CD4-positive, alpha-beta T cell (primary cell): ENCODE measurements at regions not wholly inside any gene's neighbourhood (a gene's known extent, or its start where the extent isn't known, plus 50 kb on each side); places are given as distances from the start of the nearest gene placed in this dataset.

ENCODE experiments used
- ATAC-seq: fragments of 200-7000 bp; cut with Tn5 transposase; one replicate; pipeline ENCODE4 v1.10.0; 2022; ENCODE audit warnings: mild to moderate bottlenecking; ENCODE audit not compliant: poor library complexity
- CTCF ChIA-PET: fragments of 350-600 bp; sonication (Branson Sonifier 250); formaldehyde crosslinking; loops from one replicate; lab custom pipeline; 2021; ENCODE audit warnings: antibody characterized with exemption, inconsistent platforms; lab: Charles Lee
- POLR2A ChIA-PET: fragments of 350-600 bp; sonication (Branson Sonifier 250); formaldehyde crosslinking; loops from one replicate; lab custom pipeline; 2021; ENCODE audit warnings: antibody characterized with exemption, inconsistent platforms; lab: Charles Lee
- DNase-seq, 14 experiments: peaks; one replicate each; pipeline ENCODE4 v3.0.0-alpha.2; 2013 to 2020; ENCODE audit warnings: mixed read lengths in 2 of 14
- H3K27ac ChIP-seq, 2 donors: one replicate each; pipeline versions ENCODE4 v1.5.1 to v1.7.0; 2013; ENCODE audit warnings: low read length in 2 of 2, low read depth in 1 of 2, mild to moderate bottlenecking in 1 of 2
- H3K27me3 ChIP-seq, 2 experiments: 1 replicate in 1 of 2; 2 replicates in 1 of 2; pipeline versions ENCODE4 v1.6.1 to v1.7.0; 2013; ENCODE audit warnings: low read length in 2 of 2, control low read depth in 1 of 2, mild to moderate bottlenecking in 1 of 2, moderate library complexity in 1 of 2; ENCODE audit not compliant: insufficient read depth in 2 of 2, control insufficient read depth in 1 of 2
- H3K36me3 ChIP-seq: one replicate; pipeline ENCODE4 v1.6.1; 2013; ENCODE audit warnings: low read length, control low read depth; ENCODE audit not compliant: insufficient read depth
- H3K4me1 ChIP-seq: one replicate; pipeline ENCODE4 v1.6.1; 2013; ENCODE audit warnings: low read length, control low read depth; ENCODE audit not compliant: insufficient read depth
- H3K4me3 ChIP-seq: one replicate; pipeline ENCODE4 v1.5.1; 2013; ENCODE audit warnings: mild to moderate bottlenecking, low read length, moderate library complexity
- H3K9me3 ChIP-seq, 2 experiments: 1 replicate in 1 of 2; 2 replicates in 1 of 2; pipeline versions ENCODE4 v1.6.1 to v1.7.0; 2013; ENCODE audit warnings: low read length in 2 of 2, mild to moderate bottlenecking in 2 of 2, control low read depth in 1 of 2, moderate library complexity in 1 of 2; ENCODE audit not compliant: control insufficient read depth in 1 of 2, insufficient read depth in 1 of 2
- H3K27ac Mint-ChIP-seq: one replicate; pipeline ENCODE4 v1.8.0; 2020; ENCODE audit warnings: mixed read lengths
- H3K27me3 Mint-ChIP-seq: one replicate; pipeline ENCODE4 v1.8.0; 2021; ENCODE audit warnings: mixed read lengths
- H3K36me3 Mint-ChIP-seq: one replicate; pipeline ENCODE4 v1.8.0; 2021; ENCODE audit warnings: low read depth, mixed read lengths
- H3K4me1 Mint-ChIP-seq: one replicate; pipeline ENCODE4 v1.8.0; 2021; ENCODE audit warnings: low read depth, mixed read lengths
- H3K4me3 Mint-ChIP-seq: one replicate; pipeline ENCODE4 v1.8.0; 2020; ENCODE audit warnings: mild to moderate bottlenecking, mixed read lengths
- H3K9me3 Mint-ChIP-seq: one replicate; pipeline ENCODE4 v1.8.0; 2020; ENCODE audit warnings: mixed read lengths
- intact Hi-C, 2 experiments: fragments of 100-400 bp; cut with DNase I in 1 of 2; cut with micrococcal nuclease in 1 of 2; formaldehyde crosslinking; loops; one replicate each; pipeline versions ENCODE4 v1.15.1 to v1.9.0; 2023 to 2025; cut with DNase I, micrococcal nuclease
- TF ChIP-seq, protein P1 (sequence below): fragments of 200-600 bp; IDR thresholded peaks from one replicate; pipeline ENCODE4 v1.8.0; 2022; ENCODE audit warnings: antibody characterized with exemption, mild to moderate bottlenecking

DNA sequence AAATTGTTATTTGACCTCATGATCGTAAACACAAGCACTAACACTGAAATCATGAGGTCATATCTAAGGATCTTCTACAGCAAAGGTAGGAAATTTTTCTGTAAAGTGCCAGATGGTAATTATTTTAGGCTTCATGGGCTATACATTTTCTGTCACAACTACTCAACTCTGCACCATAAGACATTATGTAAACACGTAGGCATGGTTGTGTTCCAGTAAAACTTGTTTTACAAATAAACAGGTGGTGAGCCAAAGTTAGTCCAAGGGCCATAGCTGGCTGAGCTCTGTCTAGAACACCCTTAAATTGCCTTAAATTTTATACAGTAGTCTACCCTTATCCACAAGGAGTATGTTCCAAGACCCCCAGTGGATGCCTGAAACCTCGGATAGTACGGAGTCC, 147.3 kb upstream of the CYP1B1 start:
- no peak overlapping the region for H3K4me3 ChIP-seq
- TF ChIP-seq, protein P1, sequence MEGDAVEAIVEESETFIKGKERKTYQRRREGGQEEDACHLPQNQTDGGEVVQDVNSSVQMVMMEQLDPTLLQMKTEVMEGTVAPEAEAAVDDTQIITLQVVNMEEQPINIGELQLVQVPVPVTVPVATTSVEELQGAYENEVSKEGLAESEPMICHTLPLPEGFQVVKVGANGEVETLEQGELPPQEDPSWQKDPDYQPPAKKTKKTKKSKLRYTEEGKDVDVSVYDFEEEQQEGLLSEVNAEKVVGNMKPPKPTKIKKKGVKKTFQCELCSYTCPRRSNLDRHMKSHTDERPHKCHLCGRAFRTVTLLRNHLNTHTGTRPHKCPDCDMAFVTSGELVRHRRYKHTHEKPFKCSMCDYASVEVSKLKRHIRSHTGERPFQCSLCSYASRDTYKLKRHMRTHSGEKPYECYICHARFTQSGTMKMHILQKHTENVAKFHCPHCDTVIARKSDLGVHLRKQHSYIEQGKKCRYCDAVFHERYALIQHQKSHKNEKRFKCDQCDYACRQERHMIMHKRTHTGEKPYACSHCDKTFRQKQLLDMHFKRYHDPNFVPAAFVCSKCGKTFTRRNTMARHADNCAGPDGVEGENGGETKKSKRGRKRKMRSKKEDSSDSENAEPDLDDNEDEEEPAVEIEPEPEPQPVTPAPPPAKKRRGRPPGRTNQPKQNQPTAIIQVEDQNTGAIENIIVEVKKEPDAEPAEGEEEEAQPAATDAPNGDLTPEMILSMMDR = no peak
- intact Hi-C loops = no loop called here
- Mint-ChIP-seq H3K27me3 (peaks cover 66% of the 10 kb centered on the region), H3K4me3 (no peak overlapping the region), H3K27ac (no peak overlapping the region), H3K4me1 (no peaks in the 10 kb centered on the region), H3K9me3 (peaks cover 2% of the 10 kb centered on the region), H3K36me3 (no peaks in the 10 kb centered on the region)
- H3K4me1 ChIP-seq = no peaks in the 10 kb centered on the region
- no peak for DNase-seq
- CTCF ChIA-PET = no interaction called here
- POLR2A ChIA-PET = no interaction called here
- no peaks in the 10 kb centered on the region for H3K36me3 ChIP-seq
- H3K27ac ChIP-seq = no peak overlapping the region
- peaks cover 0 to 7% of the 10 kb centered on the region in 2 experiments for H3K9me3 ChIP-seq
- peaks cover 3 to 9% of the 10 kb centered on the region in 2 experiments for H3K27me3 ChIP-seq
- no peak for ATAC-seq

DNA sequence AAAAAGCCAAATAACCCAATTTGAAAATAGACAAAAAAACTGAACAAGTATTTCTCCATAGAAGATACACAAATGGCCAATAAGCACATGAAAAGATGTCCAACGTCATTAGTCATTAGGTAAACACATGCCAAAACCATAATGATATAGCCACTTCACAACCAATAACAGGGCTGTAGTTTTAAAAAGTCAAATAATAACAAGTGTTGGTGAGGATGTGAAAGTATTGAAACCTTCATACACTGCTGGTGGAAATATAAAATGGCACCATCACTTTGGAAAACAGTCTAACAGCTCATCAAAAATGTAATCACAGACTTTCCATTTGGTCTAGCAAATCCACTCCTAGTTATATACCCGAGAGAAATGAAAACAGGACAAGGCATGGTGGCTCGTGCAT, 144.2 kb upstream of the CYP1B1 start:
- Mint-ChIP-seq H3K9me3 (peaks cover 2% of the 10 kb centered on the region), H3K27me3 (peaks cover 56% of the 10 kb centered on the region), H3K36me3 (no peaks in the 10 kb centered on the region), H3K4me1 (no peaks in the 10 kb centered on the region), H3K27ac (no peak overlapping the region), H3K4me3 (no peak overlapping the region)
- POLR2A ChIA-PET = no interaction called here
- H3K4me3 ChIP-seq = no peak overlapping the region
- DNase-seq (no peak), ATAC-seq (no peak)
- H3K36me3 ChIP-seq = no peaks in the 10 kb centered on the region
- CTCF ChIA-PET = no interaction called here
- intact Hi-C loops = no loop called here
- H3K27ac ChIP-seq = no peak overlapping the region
- peaks cover 0 to 7% of the 10 kb centered on the region in 2 experiments for H3K9me3 ChIP-seq
- H3K4me1 ChIP-seq = no peaks in the 10 kb centered on the region
- peaks cover 0 to 9% of the 10 kb centered on the region in 2 experiments for H3K27me3 ChIP-seq
- TF ChIP-seq, protein P1 = no peak

DNA sequence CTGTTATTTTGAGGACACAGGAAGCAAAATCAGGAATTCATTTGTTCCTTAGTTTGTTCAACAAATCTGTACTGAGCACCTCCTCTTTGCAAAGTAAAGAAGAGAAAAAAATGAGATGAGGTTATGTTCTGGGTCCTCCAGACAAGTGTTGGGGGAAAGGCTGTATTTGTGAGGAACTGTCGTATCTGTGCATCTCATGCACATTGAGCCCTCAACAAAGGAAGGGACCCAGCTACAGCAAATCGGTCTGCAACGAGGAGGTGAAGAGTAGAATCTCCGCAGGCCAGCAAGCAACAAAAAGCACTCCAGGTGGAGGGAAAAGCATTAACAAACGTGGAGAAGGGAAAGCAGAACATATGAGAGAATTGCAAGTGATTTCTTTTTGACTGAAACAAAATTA, 143.0 kb upstream of the CYP1B1 start:
- TF ChIP-seq, protein P1 = no peak
- H3K36me3 ChIP-seq = no peaks in the 10 kb centered on the region
- DNase-seq (no peak), ATAC-seq (no peak)
- no peak overlapping the region for H3K4me3 ChIP-seq
- intact Hi-C loops = no loop called here
- peaks cover 0 to 7% of the 10 kb centered on the region in 2 experiments for H3K9me3 ChIP-seq
- ChIA-PET POLR2A (no interaction called here), CTCF (no interaction called here)
- no peak overlapping the region for H3K27ac ChIP-seq
- Mint-ChIP-seq H3K27ac (no peak overlapping the region), H3K4me3 (no peak overlapping the region), H3K27me3 (peaks cover 44% of the 10 kb centered on the region), H3K9me3 (peaks cover 2% of the 10 kb centered on the region), H3K36me3 (no peaks in the 10 kb centered on the region), H3K4me1 (peaks cover 8% of the 10 kb centered on the region)
- H3K27me3 ChIP-seq = no peaks in the 10 kb centered on the region
- peaks cover 5% of the 10 kb centered on the region for H3K4me1 ChIP-seq
